NCI-H1105 treated with DMSO at 0.1 percent for 48 hours (cell line): ENCODE measurements at regions not wholly inside any gene's neighbourhood (a gene's known extent, or its start where the extent isn't known, plus 50 kb on each side); places are given as distances from the start of the nearest gene placed in this dataset.
"Not testable (repeated sequence)": the region's sequence is repeated elsewhere in the genome, so short reads cannot be mapped to it uniquely, and the experiment has no call there.

Experiments used
- DNase-seq: peaks from one replicate; lab custom pipeline; 2025; lab: John Stamatoyannopoulos, UW

- DNase-seq, result no peak
Observed at GRCh38 chr5:166856791-166857190, 1434.7 kb upstream of the WWC1 start.

GRCh38 chr5:166860426-166860825, 1431.0 kb upstream of the WWC1 start:
- no peak for DNase-seq

- no peak for DNase-seq
Observed at GRCh38 chr5:166862581-166862980, 1428.9 kb upstream of the WWC1 start.

GRCh38 chr5:166865206-166865605, 1426.2 kb upstream of the WWC1 start:
- no peak for DNase-seq

GRCh38 chr5:166880456-166880855, 1411.0 kb upstream of the WWC1 start:
- DNase-seq, result no peak

GRCh38 chr5:166881802-166882201, 1409.6 kb upstream of the WWC1 start:
- DNase-seq, result no peak

GRCh38 chr5:166883016-166883415, 1408.4 kb upstream of the WWC1 start:
- no peak for DNase-seq

- DNase-seq, result no peak
Observed at GRCh38 chr5:166898166-166898565, 1393.3 kb upstream of the WWC1 start.

- DNase-seq, result no peak
Observed at GRCh38 chr5:166899343-166899742, 1392.1 kb upstream of the WWC1 start.

- no peak for DNase-seq
Observed at GRCh38 chr5:166904571-166904970, 1386.9 kb upstream of the WWC1 start.

- DNase-seq, result no peak
Observed at GRCh38 chr5:166906991-166907713, 1384.3 kb upstream of the WWC1 start.

GRCh38 chr5:166909040-166909439, 1382.4 kb upstream of the WWC1 start:
- no peak for DNase-seq

- no peak for DNase-seq
Observed at GRCh38 chr5:166909926-166910325, 1381.5 kb upstream of the WWC1 start.

GRCh38 chr5:166910995-166911394, 1380.5 kb upstream of the WWC1 start:
- DNase-seq, result no peak

- no peak for DNase-seq
Observed at GRCh38 chr5:166916021-166916420, 1375.4 kb upstream of the WWC1 start.

GRCh38 chr5:166926138-166926537, 1365.3 kb upstream of the WWC1 start:
- DNase-seq, result no peak

- not testable (repeated sequence) for DNase-seq
Observed at GRCh38 chr5:166926806-166927475, 1364.5 kb upstream of the WWC1 start.

- DNase-seq, result no peak
Observed at GRCh38 chr5:166936351-166936750, 1355.1 kb upstream of the WWC1 start.

- no peak for DNase-seq
Observed at GRCh38 chr5:166938071-166938470, 1353.4 kb upstream of the WWC1 start.

GRCh38 chr5:166942948-166943347, 1348.5 kb upstream of the WWC1 start:
- DNase-seq, result no peak

- no peak for DNase-seq
Observed at GRCh38 chr5:166947045-166947444, 1344.4 kb upstream of the WWC1 start.

GRCh38 chr5:166948679-166949078, 1342.8 kb upstream of the WWC1 start:
- no peak for DNase-seq

- DNase-seq, result no peak
Observed at GRCh38 chr5:166952048-166952447, 1339.4 kb upstream of the WWC1 start.

- DNase-seq, result no peak
Observed at GRCh38 chr5:166957782-166958181, 1333.7 kb upstream of the WWC1 start.
